Osteocyte (in vitro differentiated cells): ENCODE measurements at regions not wholly inside any gene's neighbourhood (a gene's known extent, or its start where the extent isn't known, plus 50 kb on each side); places are given as distances from the start of the nearest gene placed in this dataset.

Experiments used
- DNase-seq: peaks from one replicate; pipeline ENCODE4 v3.0.0; 2021; ENCODE audit warnings: mixed read lengths; ENCODE audit not compliant: unreplicated experiment; ENCODE audit errors: extremely low spot score
- H3K27ac Mint-ChIP-seq: one replicate; pipeline ENCODE4 v1.8.0; 2021; ENCODE audit warnings: mild to moderate bottlenecking, mixed read lengths; ENCODE audit not compliant: unreplicated experiment
- H3K27me3 Mint-ChIP-seq: one replicate; pipeline ENCODE4 v1.8.0; 2021; ENCODE audit warnings: mixed read lengths; ENCODE audit not compliant: unreplicated experiment
- H3K36me3 Mint-ChIP-seq: one replicate; pipeline ENCODE4 v1.8.0; 2021; ENCODE audit warnings: mixed read lengths; ENCODE audit not compliant: unreplicated experiment
- H3K4me1 Mint-ChIP-seq: one replicate; pipeline ENCODE4 v1.8.0; 2021; ENCODE audit warnings: mixed read lengths; ENCODE audit not compliant: unreplicated experiment
- H3K4me3 Mint-ChIP-seq: one replicate; pipeline ENCODE4 v1.8.0; 2021; ENCODE audit warnings: mild to moderate bottlenecking, moderate library complexity, mixed read lengths; ENCODE audit not compliant: unreplicated experiment
- H3K9me3 Mint-ChIP-seq: one replicate; pipeline ENCODE4 v1.8.0; 2021; ENCODE audit warnings: mixed read lengths; ENCODE audit not compliant: unreplicated experiment
- TF ChIP-seq, protein P1 (sequence below): fragments of 200-600 bp; sonication (generic); IDR thresholded peaks from 2 replicates; pipeline ENCODE4 v1.5.0; 2021; ENCODE audit warnings: antibody characterized with exemption, mild to moderate bottlenecking, moderate library complexity

DNA sequence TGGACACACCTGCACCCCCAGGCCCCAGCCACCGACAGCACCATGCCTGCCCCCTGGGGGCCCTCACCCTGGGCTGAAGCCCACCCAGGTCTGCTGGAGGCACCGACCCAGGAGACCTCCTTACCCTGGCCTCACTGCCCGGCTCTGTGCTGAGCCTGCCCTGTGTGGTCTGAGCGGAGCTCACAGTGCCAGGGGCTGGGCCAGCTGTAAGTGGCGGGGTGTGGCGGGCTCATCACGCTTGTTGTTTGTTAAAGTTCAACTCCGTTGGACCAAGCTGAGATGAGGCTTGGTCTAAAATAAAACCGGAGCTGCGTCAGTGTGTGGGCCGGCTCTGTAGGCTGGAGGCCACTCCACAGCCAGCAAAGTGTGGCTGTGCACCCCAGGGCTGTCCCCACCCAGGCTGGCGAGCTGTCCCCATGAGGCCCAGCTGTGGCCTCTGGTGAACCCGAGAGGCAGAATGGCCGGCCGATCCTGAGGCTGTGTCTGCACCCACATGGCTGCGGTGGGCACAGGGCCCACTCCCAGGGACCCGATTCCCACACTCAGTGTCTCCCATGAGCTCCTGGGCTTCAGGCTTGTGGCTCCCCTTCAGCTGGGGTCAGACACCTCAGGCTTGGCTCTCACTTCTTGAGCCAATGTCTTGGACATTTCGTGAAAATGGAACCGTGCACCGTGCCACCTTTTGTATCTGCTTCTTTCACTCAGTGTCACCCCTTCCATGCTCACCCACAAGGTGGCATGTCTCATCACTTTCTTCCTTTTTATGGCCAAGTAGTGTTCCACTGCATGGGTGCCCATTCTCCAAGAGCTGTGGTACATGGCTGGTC lies 137.9 kb downstream of the CTTN start:
- Mint-ChIP-seq H3K9me3 (no peaks in the 10 kb centered on the region), H3K36me3 (no peaks in the 10 kb centered on the region), H3K27ac (no peak overlapping the region), H3K4me1 (no peaks in the 10 kb centered on the region), H3K4me3 (no peak overlapping the region), H3K27me3 (no peaks in the 10 kb centered on the region)
- no peak for DNase-seq
- TF ChIP-seq, protein P1, sequence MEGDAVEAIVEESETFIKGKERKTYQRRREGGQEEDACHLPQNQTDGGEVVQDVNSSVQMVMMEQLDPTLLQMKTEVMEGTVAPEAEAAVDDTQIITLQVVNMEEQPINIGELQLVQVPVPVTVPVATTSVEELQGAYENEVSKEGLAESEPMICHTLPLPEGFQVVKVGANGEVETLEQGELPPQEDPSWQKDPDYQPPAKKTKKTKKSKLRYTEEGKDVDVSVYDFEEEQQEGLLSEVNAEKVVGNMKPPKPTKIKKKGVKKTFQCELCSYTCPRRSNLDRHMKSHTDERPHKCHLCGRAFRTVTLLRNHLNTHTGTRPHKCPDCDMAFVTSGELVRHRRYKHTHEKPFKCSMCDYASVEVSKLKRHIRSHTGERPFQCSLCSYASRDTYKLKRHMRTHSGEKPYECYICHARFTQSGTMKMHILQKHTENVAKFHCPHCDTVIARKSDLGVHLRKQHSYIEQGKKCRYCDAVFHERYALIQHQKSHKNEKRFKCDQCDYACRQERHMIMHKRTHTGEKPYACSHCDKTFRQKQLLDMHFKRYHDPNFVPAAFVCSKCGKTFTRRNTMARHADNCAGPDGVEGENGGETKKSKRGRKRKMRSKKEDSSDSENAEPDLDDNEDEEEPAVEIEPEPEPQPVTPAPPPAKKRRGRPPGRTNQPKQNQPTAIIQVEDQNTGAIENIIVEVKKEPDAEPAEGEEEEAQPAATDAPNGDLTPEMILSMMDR = no peak

DNA sequence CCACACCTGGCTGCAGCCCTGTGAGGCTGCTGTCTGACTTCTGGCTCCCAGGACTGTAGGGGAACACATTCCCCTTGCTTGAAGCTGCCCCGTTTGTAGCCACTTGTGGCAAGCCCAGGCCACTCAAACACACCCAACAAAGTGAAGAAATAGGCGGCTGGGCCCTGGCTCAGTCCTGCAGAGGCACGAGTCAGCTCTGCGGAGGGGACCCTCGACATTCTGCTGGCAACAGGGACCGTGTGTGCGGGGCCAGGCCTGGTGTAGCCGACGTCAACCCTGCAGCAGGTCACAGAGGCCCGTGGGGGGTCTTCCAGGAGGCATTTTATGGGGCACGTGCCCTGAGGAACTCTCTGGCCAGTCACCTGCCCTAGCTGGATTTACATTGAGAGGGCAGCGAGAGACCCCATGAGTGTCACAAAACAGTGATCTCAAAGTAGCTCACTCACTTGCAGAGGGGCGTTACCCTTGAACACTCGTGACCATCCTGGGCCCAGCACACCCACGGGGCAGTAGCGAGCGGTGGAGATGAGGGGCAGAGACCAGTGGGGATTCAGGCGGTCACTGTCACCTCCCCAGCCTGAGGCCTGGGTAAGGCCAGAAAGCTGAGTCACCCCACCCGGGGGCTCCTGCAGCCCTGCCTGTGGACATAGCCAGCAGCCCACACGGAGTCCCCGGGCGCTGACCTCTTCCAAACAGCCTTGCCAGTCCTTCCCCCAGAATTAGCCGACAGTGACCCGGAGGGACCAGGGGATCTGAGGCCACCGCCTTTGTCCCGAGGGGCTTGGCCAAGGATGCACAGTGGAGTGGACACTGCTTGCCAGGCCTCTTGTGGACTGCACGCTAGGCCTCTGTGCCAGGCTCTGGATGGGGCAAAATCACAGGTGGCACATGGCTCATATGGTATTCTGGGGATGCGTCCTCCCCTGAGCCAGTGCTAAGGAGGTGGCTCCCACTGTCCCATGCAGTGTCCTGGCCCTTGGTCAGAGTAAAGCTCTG lies 139.5 kb downstream of the CTTN start:
- H3K36me3 Mint-ChIP-seq = no peaks in the 10 kb centered on the region
- no peak overlapping the region for H3K27ac Mint-ChIP-seq
- H3K4me3 Mint-ChIP-seq = no peak overlapping the region
- H3K4me1 Mint-ChIP-seq = no peaks in the 10 kb centered on the region
- H3K27me3 Mint-ChIP-seq = no peaks in the 10 kb centered on the region
- TF ChIP-seq, protein P1 = no peak
- DNase-seq = no peak
- H3K9me3 Mint-ChIP-seq = no peaks in the 10 kb centered on the region

DNA sequence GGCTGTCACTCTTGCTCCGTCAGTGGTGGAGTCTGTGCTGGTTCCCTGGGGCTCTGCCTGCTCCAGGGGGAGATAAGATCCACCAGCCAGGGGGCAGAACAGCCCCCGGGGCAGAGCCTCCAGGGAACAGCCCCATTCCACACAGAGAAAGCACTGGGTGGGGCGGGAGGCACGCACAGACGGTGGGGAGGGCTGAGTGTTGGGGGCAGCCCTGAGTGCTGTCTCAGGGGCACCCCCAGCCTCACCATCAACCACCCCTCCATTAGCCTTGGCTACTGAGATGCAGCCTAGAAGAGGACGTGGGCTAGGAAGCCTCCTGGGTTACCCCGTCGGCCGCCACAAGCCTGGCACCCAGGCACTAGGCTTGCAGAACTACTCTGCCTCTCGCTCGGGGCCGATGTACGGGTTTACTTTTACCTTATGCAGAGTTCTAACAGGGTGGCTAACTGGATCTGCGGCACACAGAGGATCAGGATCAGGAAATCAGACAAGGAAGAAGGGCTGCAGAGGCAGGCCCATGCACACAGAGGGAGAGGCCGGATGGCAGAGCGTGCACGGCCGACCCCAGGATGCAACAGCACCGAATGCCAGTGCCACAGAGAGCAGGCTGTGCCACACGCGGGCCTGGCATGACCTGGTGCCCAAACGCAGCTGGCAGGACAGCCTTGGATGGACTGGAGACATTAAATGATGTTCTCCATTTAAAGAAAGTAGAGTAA lies 140.5 kb downstream of the CTTN start:
- no peaks in the 10 kb centered on the region for H3K4me1 Mint-ChIP-seq
- no peak for DNase-seq
- no peak overlapping the region for H3K4me3 Mint-ChIP-seq
- H3K9me3 Mint-ChIP-seq = no peaks in the 10 kb centered on the region
- TF ChIP-seq, protein P1 = no peak
- H3K27ac Mint-ChIP-seq = no peak overlapping the region
- H3K36me3 Mint-ChIP-seq = no peaks in the 10 kb centered on the region
- no peaks in the 10 kb centered on the region for H3K27me3 Mint-ChIP-seq

DNA sequence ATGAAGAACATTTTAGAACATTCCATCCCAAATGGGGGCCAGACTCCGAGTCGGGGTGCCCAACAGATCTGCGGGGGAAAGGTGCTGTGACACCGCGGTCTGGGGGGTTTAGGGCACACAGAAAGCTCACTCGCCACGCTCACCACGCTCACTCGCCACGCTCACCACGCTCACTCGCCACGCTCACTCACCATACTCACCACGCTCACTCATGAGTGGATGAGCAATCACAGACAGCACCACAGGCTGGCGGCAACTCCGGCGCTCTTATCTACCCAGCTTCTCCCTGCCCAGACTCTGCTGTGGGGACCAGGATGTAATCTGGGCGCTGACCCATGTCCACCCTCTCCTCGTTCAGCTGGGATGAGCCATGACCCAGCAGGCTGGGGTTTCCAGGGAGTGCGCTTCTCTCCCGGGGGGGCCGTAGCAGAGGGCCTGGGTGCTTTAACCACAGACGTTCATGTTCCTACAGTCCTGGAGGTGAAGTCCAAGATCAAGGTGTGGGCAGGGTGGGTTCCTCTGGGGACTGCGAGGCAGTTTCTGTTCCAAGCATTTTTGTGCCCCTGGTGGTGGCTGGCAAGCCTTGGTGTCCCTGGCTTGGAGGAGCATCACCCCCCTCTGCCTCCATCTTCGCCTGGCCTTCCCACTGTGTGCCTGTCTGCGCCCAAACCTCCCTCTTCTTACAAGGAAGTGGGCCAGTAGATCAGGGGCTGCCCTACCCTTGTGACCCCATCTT lies 141.2 kb downstream of the CTTN start:
- Mint-ChIP-seq H3K9me3 (no peaks in the 10 kb centered on the region), H3K27me3 (no peaks in the 10 kb centered on the region), H3K4me3 (no peak overlapping the region), H3K36me3 (no peaks in the 10 kb centered on the region), H3K4me1 (no peaks in the 10 kb centered on the region), H3K27ac (no peak overlapping the region)
- no peak for DNase-seq
- TF ChIP-seq, protein P1 = no peak
